ENCODE measurements at regions not wholly inside any gene's neighbourhood (a gene's known extent, or its start where the extent isn't known, plus 50 kb on each side); places are given as distances from the start of the nearest gene placed in this dataset.

DNA sequence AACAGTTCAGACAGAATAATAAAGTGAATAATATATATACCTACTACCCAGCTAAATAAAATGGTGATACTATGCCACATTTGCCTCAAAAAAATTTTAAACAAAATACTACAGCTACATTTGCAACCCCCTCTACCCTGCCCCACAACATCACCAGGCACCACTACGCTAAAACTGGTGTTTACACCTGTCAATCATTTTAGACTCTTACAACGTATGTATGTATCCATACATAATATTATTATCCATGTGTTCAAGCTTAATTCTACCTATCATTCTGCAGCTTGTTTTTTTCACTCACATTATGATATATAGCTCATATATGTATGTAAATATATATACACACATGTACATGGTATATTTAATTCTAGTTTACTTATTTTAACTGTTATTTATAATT, 62.5 kb downstream of the NIBAN1 start:
- Histone ChIP-seq H3K4ac (replicated peaks; ENCODE audit: insufficient read length, low read depth, low read length) (no peak overlapping the region), H3K14ac (ENCODE audit: insufficient read length) (no peak overlapping the region), H3K79me2 (ENCODE audit: control insufficient read depth in 1 of 2, insufficient read depth in 2 of 2, low read length in 2 of 2) (no peaks in the 10 kb centered on the region), H4K91ac (replicated peaks; ENCODE audit: insufficient read length, low read length) (no peak overlapping the region), H3K9me3 (ENCODE audit: insufficient read depth in 2 of 2, low read depth in 1 of 2, low read length in 1 of 2) (no peaks in the 10 kb centered on the region), H3K18ac (ENCODE audit: extremely low read depth, low read length) (no peak overlapping the region), H3K4me1 (replicated peaks in 1 of 4; ENCODE audit: control insufficient read depth in 3 of 4, insufficient read depth in 4 of 4, low read length in 3 of 4) (peaks cover 0 to 4% (median 0%) of the 10 kb centered on the region in 4 experiments; a peak in 1 of 7 replicates), H2BK15ac (ENCODE audit: low read length) (no peak overlapping the region), H3K23ac (ENCODE audit: insufficient read length) (no peak overlapping the region), H3K4me3 (ENCODE audit: extremely low read depth in 1 of 4, insufficient read depth in 2 of 4, low read depth in 3 of 4, low read length in 4 of 4) (no peak overlapping the region), H3K23me2 (ENCODE audit: low read depth, low read length) (no peaks in the 10 kb centered on the region), H2AFZ (ENCODE audit: low read length) (no peak overlapping the region), H2BK120ac (replicated peaks; ENCODE audit: low read depth, low read length) (no peak overlapping the region), H2BK20ac (ENCODE audit: low read length) (no peak overlapping the region), H3K27me3 (replicated peaks in 1 of 4; ENCODE audit: control insufficient read depth in 3 of 4, extremely low read depth in 1 of 4, insufficient read depth in 3 of 4, low read length in 3 of 4) (no peaks in the 10 kb centered on the region), H3K56ac (replicated peaks; ENCODE audit: insufficient read length, low read depth, low read length) (no peak overlapping the region), H2BK5ac (ENCODE audit: low read depth, low read length) (no peak overlapping the region), H4K8ac (ENCODE audit: extremely low read depth, insufficient read depth, low read length) (no peak overlapping the region), H2BK12ac (ENCODE audit: low read depth, low read length) (no peak overlapping the region), H3K9ac (replicated peaks in 1 of 4; ENCODE audit: extremely low read depth in 1 of 4, low read depth in 3 of 4, low read length in 3 of 4) (no peak overlapping the region), H4K20me1 (replicated peaks in 1 of 2; ENCODE audit: control insufficient read depth in 1 of 2, insufficient read depth in 2 of 2, low read length in 2 of 2) (no peaks in the 10 kb centered on the region), H2AK5ac (ENCODE audit: low read depth, low read length) (no peak overlapping the region), H4K5ac (ENCODE audit: insufficient read length, low read depth, low read length) (no peak overlapping the region), H3K27ac (ENCODE audit: low read depth, low read length) (no peak overlapping the region), H3K4me2 (ENCODE audit: insufficient read depth in 1 of 2, low read depth in 2 of 2, low read length in 2 of 2) (no peak overlapping the region), H3K79me1 (ENCODE audit: low read depth, low read length) (no peaks in the 10 kb centered on the region), H3K36me3 (ENCODE audit: control insufficient read depth in 2 of 4, insufficient read depth in 4 of 4, low read length in 3 of 4) (no peaks in the 10 kb centered on the region)
- POLR2A ChIA-PET (ENCODE audit: partially characterized antibody): interaction anchor here (0.6 kb wide), 1 partner anchor 134 kb away, joined by 3 read pairs; no protein-coding TSS in a partner anchor
- WGBS, 2 experiments (ENCODE audit: extremely low coverage in 1 of 2, insufficient coverage in 1 of 2, insufficient read length in 1 of 2, insufficient replicate concordance in 2 of 2, low coverage in 1 of 2, low lambda C conversion rate in 2 of 2, missing lambda C conversion rate in 1 of 2): 90% methylated on average over 2 of the region's 2 CpGs; no CpG with 5 or more reads in 1 of the 2 experiments
- CTCF ChIA-PET (ENCODE audit: partially characterized antibody): interaction anchor here (0.6 to 1.2 kb wide), 3 partner anchors 9 to 81 kb away, joined by 3 to 4 read pairs (median 4); no protein-coding TSS in a partner anchor
- DNase-seq (ENCODE audit: low read depth in 1 of 2, low spot score in 2 of 2) (no peak), FAIRE-seq (no peak)
- TF ChIP-seq EGR1 (IDR thresholded peaks at IDR 0.05; ENCODE audit: borderline replicate concordance, low read depth, low read length) (no peak), POLR2A (IDR thresholded peaks at IDR 0.05; ENCODE audit: control extremely low read depth in 1 of 2, low read depth in 2 of 2, low read length in 2 of 2) (no peak), ASH2L (IDR thresholded peaks at IDR 0.05; ENCODE audit: low read length) (no peak), FOSL1 (IDR thresholded peaks at IDR 0.05; ENCODE audit: insufficient read depth, low read depth, low read length) (no peak)
